GM23338 (cell line): ENCODE measurements at regions not wholly inside any gene's neighbourhood (a gene's known extent, or its start where the extent isn't known, plus 50 kb on each side); places are given as distances from the start of the nearest gene placed in this dataset.
"Not testable (repeated sequence)": the region's sequence is repeated elsewhere in the genome, so short reads cannot be mapped to it uniquely, and the experiment has no call there.

Source experiments
- ATAC-seq: fragments of 200-7000 bp; cut with Tn5 transposase; 3 replicates; pipeline ENCODE4 v1.9.1; 2020
- DNase-seq: peaks from one replicate; pipeline ENCODE4 v3.0.0-alpha.2; 2015; ENCODE audit warnings: low spot score
- H2AFZ ChIP-seq: fragments of 200-600 bp; sonication (generic); 2 replicates; pipeline ENCODE4 v1.8.0; 2016; ENCODE audit warnings: antibody characterized with exemption, mild to moderate bottlenecking, moderate library complexity
- H3F3A ChIP-seq: fragments of 200-600 bp; sonication (generic); replicated peaks from 2 replicates; pipeline ENCODE4 v1.8.0; 2017; ENCODE audit warnings: antibody characterized with exemption, mixed run types, low read depth
- H3K27ac ChIP-seq: fragments of 200-600 bp; sonication (generic); 2 replicates; pipeline ENCODE4 v1.6.1; 2016; ENCODE audit warnings: low read depth
- H3K27me3 ChIP-seq: fragments of 200-600 bp; sonication (generic); 2 replicates; pipeline ENCODE4 v1.8.0; 2016; ENCODE audit warnings: mild to moderate bottlenecking, mixed run types, moderate library complexity; ENCODE audit not compliant: insufficient read depth
- H3K36me3 ChIP-seq: fragments of 200-600 bp; sonication (generic); 2 replicates; pipeline ENCODE4 v1.8.0; 2016; ENCODE audit warnings: mild to moderate bottlenecking; ENCODE audit not compliant: insufficient read depth
- H3K4me1 ChIP-seq: fragments of 200-600 bp; sonication (generic); 2 replicates; pipeline ENCODE4 v1.8.0; 2016; ENCODE audit warnings: mild to moderate bottlenecking, moderate library complexity; ENCODE audit not compliant: insufficient read depth
- H3K4me2 ChIP-seq: fragments of 200-600 bp; sonication (generic); 2 replicates; pipeline ENCODE4 v1.7.1; 2017; ENCODE audit warnings: mixed run types
- H3K4me3 ChIP-seq: fragments of 200-600 bp; sonication (generic); 2 replicates; pipeline ENCODE4 v1.6.1; 2016; ENCODE audit warnings: mixed run types
- H3K79me2 ChIP-seq: fragments of 200-600 bp; sonication (generic); replicated peaks from 2 replicates; pipeline ENCODE4 v1.8.0; 2017; ENCODE audit warnings: mild to moderate bottlenecking; ENCODE audit not compliant: insufficient read depth
- H3K9me2 ChIP-seq: fragments of 200-600 bp; sonication (generic); 2 replicates; pipeline ENCODE4 v1.8.0; 2017; ENCODE audit not compliant: insufficient read depth
- H4K20me1 ChIP-seq: fragments of 200-600 bp; sonication (generic); replicated peaks from 2 replicates; pipeline ENCODE4 v1.8.0; 2017; ENCODE audit warnings: mild to moderate bottlenecking; ENCODE audit not compliant: insufficient read depth
- H3K27ac Mint-ChIP-seq: 2 replicates; pipeline ENCODE4 v1.8.0; 2020; ENCODE audit warnings: inconsistent platforms, mild to moderate bottlenecking, moderate library complexity, mixed read lengths
- H3K27me3 Mint-ChIP-seq: 3 replicates; pipeline ENCODE4 v1.8.0; 2022; ENCODE audit warnings: low read depth, mild to moderate bottlenecking, moderate library complexity, mixed read lengths, inconsistent platforms; ENCODE audit not compliant: insufficient read depth, poor library complexity
- H3K36me3 Mint-ChIP-seq: 3 replicates; pipeline ENCODE4 v1.8.0; 2021; ENCODE audit warnings: low read depth, mild to moderate bottlenecking, inconsistent platforms, moderate library complexity, mixed read lengths
- H3K4me1 Mint-ChIP-seq: 3 replicates; pipeline ENCODE4 v1.8.0; 2020; ENCODE audit warnings: mild to moderate bottlenecking, inconsistent platforms, mixed read lengths
- H3K4me3 Mint-ChIP-seq: 3 replicates; pipeline ENCODE4 v1.8.0; 2021; ENCODE audit warnings: moderate library complexity, mild to moderate bottlenecking, inconsistent platforms, mixed read lengths
- H3K9me3 Mint-ChIP-seq: 3 replicates; pipeline ENCODE4 v1.8.0; 2020; ENCODE audit warnings: moderate library complexity, mild to moderate bottlenecking, inconsistent platforms, mixed read lengths
- EZH2 ChIP-seq: fragments of 200-600 bp; sonication (generic); IDR thresholded peaks from one replicate; pipeline ENCODE4 v1.8.0; 2017; ENCODE audit warnings: antibody characterized with exemption, mild to moderate bottlenecking, low read depth; ENCODE audit not compliant: unreplicated experiment
- EZH2phosphoT487 ChIP-seq: fragments of 200-600 bp; sonication (generic); IDR thresholded peaks from one replicate; pipeline ENCODE4 v1.8.1; 2018; ENCODE audit warnings: antibody characterized with exemption; ENCODE audit not compliant: unreplicated experiment
- JUNB ChIP-seq: IDR thresholded peaks from one replicate; pipeline ENCODE4 v1.6.1; 2016; ENCODE audit warnings: antibody characterized with exemption; ENCODE audit not compliant: unreplicated experiment
- POLR2AphosphoS5 ChIP-seq: IDR thresholded peaks from 2 replicates; pipeline ENCODE4 v1.6.1; 2016; ENCODE audit warnings: antibody characterized with exemption, low read depth
- ZNF114 ChIP-seq: fragments of 250-450 bp; sonication (Bioruptor Pico); IDR thresholded peaks from 2 replicates; pipeline ENCODE4 v1.5.0; 2020; ENCODE audit warnings: mild to moderate bottlenecking, moderate library complexity
- TF ChIP-seq, protein P1 (sequence below): fragments of 250-450 bp; sonication (Bioruptor Pico); IDR thresholded peaks from 2 replicates; pipeline ENCODE4 v1.5.0; 2020; ENCODE audit warnings: mild to moderate bottlenecking, moderate library complexity

DNA sequence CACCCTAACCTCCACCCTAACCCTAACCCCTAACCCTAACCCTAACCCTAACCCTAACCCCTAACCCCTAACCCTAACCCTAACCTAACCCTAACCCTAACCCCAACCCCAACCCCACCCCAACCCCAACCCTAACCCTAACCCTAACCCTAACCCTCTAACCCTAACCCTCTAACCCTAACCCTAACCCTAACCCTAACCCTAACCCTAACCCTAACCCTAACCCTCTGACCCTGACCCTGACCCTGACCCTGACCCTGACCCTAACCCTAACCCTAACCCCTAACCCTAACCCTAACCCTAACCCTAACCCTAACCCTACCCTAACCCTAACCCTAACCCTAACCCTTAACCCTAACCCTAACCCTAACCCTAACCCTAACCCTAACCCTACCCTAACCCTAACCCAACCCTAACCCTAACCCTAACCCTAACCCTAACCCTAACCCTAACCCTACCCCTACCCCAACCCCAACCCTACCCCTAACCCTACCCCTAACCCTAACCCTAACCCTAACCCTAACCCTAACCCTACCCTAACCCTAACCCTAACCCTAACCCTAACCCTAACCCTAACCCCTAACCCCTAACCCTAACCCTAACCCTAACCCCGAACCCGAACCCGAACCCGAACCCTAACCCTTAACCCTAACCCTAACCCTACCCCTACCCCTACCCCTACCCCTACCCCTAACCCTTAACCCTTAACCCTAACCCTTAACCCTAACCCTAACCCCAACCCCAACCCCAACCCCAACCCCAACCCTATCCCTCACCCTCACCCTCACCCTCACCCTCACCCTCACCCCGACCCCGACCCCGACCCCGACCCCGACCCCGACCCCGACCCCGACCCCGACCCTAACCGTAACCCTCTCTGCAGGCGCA lies 186.2 kb upstream of the CHL1 start:
- H3K36me3 Mint-ChIP-seq, H3K4me3 ChIP-seq, H3K4me1 Mint-ChIP-seq, H2AFZ ChIP-seq, H3K27ac Mint-ChIP-seq, H3K4me3 Mint-ChIP-seq, H4K20me1 ChIP-seq, H3K27ac ChIP-seq, H3K4me1 ChIP-seq, ATAC-seq, H3K79me2 ChIP-seq, H3K27me3 Mint-ChIP-seq, H3K27me3 ChIP-seq, H3K4me2 ChIP-seq, H3K36me3 ChIP-seq, H3K9me2 ChIP-seq, H3F3A ChIP-seq: not testable (repeated sequence)
- DNase-seq, result peak; percentile 18
- peaks cover 35% of the 10 kb centered on the region for H3K9me3 Mint-ChIP-seq

GRCh38 chr3:11734-12133 lies 184.8 kb upstream of the CHL1 start:
- Histone ChIP-seq H3K4me2 (peak overlapping the region; percentile 70), H3K27ac (no peak overlapping the region), H3K27me3 (no peaks in the 10 kb centered on the region), H4K20me1 (no peaks in the 10 kb centered on the region), H3F3A (peaks cover 3% of the 10 kb centered on the region; the same call in 1 of the 2 replicates), H3K36me3 (no peaks in the 10 kb centered on the region), H3K9me2 (peaks cover 6% of the 10 kb centered on the region; the same call in 1 of the 2 replicates), H2AFZ (no peak overlapping the region), H3K4me1 (no peaks in the 10 kb centered on the region), H3K4me3 (peak overlapping the region; percentile 42; the same call in 1 of the 2 replicates), H3K79me2 (no peaks in the 10 kb centered on the region)
- no peak for TF ChIP-seq ZNF114
- no peak for TF ChIP-seq EZH2phosphoT487
- peak; percentile 68 for TF ChIP-seq POLR2AphosphoS5
- H3K36me3 Mint-ChIP-seq, result peaks cover 6% of the 10 kb centered on the region
- ATAC-seq (no peak), DNase-seq (peak; percentile 51)
- H3K4me1 Mint-ChIP-seq, result no peaks in the 10 kb centered on the region
- no peak overlapping the region for H3K27ac Mint-ChIP-seq
- peaks cover 48% of the 10 kb centered on the region for H3K9me3 Mint-ChIP-seq
- H3K27me3 Mint-ChIP-seq, result peaks cover 7% of the 10 kb centered on the region
- H3K4me3 Mint-ChIP-seq, result no peak overlapping the region

GRCh38 chr3:14652-15051 lies 181.9 kb upstream of the CHL1 start:
- no peaks in the 10 kb centered on the region for H3K4me1 ChIP-seq
- no peak overlapping the region for H3K27ac ChIP-seq
- H3K36me3 ChIP-seq, result no peaks in the 10 kb centered on the region
- peaks cover 3% of the 10 kb centered on the region; the same call in 1 of the 2 replicates for H3F3A ChIP-seq
- Mint-ChIP-seq H3K9me3 (peaks cover 71% of the 10 kb centered on the region), H3K36me3 (peaks cover 9% of the 10 kb centered on the region), H3K27me3 (peaks cover 7% of the 10 kb centered on the region), H3K4me3 (no peak overlapping the region), H3K27ac (no peak overlapping the region), H3K4me1 (no peaks in the 10 kb centered on the region)
- peaks cover 6% of the 10 kb centered on the region; the same call in 1 of the 2 replicates for H3K9me2 ChIP-seq
- DNase-seq (no peak), ATAC-seq (no peak)
- no peaks in the 10 kb centered on the region for H3K79me2 ChIP-seq
- no peak overlapping the region for H3K4me2 ChIP-seq
- TF ChIP-seq EZH2, result no peak
- TF ChIP-seq JUNB, result no peak
- TF ChIP-seq, protein P1, sequence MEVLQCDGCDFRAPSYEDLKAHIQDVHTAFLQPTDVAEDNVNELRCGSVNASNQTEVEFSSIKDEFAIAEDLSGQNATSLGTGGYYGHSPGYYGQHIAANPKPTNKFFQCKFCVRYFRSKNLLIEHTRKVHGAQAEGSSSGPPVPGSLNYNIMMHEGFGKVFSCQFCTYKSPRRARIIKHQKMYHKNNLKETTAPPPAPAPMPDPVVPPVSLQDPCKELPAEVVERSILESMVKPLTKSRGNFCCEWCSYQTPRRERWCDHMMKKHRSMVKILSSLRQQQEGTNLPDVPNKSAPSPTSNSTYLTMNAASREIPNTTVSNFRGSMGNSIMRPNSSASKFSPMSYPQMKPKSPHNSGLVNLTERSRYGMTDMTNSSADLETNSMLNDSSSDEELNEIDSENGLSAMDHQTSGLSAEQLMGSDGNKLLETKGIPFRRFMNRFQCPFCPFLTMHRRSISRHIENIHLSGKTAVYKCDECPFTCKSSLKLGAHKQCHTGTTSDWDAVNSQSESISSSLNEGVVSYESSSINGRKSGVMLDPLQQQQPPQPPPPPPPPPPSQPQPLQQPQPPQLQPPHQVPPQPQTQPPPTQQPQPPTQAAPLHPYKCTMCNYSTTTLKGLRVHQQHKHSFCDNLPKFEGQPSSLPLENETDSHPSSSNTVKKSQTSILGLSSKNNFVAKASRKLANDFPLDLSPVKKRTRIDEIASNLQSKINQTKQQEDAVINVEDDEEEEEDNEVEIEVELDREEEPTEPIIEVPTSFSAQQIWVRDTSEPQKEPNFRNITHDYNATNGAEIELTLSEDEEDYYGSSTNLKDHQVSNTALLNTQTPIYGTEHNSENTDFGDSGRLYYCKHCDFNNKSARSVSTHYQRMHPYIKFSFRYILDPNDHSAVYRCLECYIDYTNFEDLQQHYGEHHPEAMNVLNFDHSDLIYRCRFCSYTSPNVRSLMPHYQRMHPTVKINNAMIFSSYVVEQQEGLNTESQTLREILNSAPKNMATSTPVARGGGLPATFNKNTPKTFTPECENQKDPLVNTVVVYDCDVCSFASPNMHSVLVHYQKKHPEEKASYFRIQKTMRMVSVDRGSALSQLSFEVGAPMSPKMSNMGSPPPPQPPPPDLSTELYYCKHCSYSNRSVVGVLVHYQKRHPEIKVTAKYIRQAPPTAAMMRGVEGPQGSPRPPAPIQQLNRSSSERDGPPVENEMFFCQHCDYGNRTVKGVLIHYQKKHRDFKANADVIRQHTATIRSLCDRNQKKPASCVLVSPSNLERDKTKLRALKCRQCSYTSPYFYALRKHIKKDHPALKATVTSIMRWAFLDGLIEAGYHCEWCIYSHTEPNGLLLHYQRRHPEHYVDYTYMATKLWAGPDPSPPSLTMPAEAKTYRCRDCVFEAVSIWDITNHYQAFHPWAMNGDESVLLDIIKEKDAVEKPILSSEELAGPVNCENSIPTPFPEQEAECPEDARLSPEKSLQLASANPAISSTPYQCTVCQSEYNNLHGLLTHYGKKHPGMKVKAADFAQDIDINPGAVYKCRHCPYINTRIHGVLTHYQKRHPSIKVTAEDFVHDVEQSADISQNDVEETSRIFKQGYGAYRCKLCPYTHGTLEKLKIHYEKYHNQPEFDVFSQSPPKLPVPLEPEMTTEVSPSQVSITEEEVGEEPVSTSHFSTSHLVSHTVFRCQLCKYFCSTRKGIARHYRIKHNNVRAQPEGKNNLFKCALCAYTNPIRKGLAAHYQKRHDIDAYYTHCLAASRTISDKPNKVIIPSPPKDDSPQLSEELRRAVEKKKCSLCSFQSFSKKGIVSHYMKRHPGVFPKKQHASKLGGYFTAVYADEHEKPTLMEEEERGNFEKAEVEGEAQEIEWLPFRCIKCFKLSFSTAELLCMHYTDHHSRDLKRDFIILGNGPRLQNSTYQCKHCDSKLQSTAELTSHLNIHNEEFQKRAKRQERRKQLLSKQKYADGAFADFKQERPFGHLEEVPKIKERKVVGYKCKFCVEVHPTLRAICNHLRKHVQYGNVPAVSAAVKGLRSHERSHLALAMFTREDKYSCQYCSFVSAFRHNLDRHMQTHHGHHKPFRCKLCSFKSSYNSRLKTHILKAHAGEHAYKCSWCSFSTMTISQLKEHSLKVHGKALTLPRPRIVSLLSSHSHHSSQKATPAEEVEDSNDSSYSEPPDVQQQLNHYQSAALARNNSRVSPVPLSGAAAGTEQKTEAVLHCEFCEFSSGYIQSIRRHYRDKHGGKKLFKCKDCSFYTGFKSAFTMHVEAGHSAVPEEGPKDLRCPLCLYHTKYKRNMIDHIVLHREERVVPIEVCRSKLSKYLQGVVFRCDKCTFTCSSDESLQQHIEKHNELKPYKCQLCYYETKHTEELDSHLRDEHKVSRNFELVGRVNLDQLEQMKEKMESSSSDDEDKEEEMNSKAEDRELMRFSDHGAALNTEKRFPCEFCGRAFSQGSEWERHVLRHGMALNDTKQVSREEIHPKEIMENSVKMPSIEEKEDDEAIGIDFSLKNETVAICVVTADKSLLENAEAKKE (CRISPR knock-in tag), result no peak
- no peaks in the 10 kb centered on the region for H3K27me3 ChIP-seq
- H2AFZ ChIP-seq, result no peak overlapping the region
- no peaks in the 10 kb centered on the region for H4K20me1 ChIP-seq
- H3K4me3 ChIP-seq, result no peak overlapping the region
